ENCODE measurements at regions not wholly inside any gene's neighbourhood (a gene's known extent, or its start where the extent isn't known, plus 50 kb on each side); places are given as distances from the start of the nearest gene placed in this dataset.

DNA sequence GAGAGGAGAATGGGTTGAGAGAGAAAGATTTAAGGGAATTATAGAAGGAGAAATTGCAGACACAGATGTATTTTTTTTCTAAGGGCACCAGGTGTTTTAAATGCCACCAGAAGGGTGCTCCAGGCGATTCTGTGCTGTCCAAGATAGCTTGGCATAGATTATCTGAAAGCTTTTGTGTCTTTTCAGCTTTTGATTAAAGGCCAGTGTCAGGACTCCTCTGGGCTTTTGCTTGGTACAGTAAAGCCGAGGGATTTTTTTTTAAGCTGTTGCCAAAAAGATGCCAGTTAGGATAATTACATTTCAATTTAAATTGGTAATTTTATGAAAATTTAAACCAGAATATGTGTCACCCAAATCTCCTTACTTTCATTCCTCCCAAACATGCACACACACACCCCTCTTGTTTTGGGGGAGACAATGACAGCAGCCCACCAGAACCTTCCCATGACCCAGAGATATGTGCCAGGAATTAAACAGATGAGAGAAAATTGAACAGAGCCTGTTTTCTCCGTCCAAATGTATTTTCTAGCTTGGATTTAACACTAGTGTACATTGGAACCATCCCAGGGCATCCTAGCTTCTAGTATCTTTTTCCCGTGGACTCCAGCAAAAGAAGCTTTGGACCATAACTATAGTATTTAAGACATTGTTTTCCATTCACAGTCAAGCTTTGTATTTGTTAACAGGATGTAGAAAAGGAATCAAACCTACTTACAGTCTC, 670.7 kb upstream of the CXADR start:
- Histone ChIP-seq H3K4me1 (peaks cover 10% of the 10 kb centered on the region), H3K4me3 (ENCODE audit: low read depth, low read length) (no peak overlapping the region), H3K27me3 (no peaks in the 10 kb centered on the region), H3K9me3 (no peaks in the 10 kb centered on the region), H3K36me3 (no peaks in the 10 kb centered on the region)
- TF ChIP-seq, protein P1, sequence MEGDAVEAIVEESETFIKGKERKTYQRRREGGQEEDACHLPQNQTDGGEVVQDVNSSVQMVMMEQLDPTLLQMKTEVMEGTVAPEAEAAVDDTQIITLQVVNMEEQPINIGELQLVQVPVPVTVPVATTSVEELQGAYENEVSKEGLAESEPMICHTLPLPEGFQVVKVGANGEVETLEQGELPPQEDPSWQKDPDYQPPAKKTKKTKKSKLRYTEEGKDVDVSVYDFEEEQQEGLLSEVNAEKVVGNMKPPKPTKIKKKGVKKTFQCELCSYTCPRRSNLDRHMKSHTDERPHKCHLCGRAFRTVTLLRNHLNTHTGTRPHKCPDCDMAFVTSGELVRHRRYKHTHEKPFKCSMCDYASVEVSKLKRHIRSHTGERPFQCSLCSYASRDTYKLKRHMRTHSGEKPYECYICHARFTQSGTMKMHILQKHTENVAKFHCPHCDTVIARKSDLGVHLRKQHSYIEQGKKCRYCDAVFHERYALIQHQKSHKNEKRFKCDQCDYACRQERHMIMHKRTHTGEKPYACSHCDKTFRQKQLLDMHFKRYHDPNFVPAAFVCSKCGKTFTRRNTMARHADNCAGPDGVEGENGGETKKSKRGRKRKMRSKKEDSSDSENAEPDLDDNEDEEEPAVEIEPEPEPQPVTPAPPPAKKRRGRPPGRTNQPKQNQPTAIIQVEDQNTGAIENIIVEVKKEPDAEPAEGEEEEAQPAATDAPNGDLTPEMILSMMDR (IDR thresholded peaks at IDR 0.05; ENCODE audit: low read depth, low read length), result no peak
- peak; percentile 14 for DNase-seq

DNA sequence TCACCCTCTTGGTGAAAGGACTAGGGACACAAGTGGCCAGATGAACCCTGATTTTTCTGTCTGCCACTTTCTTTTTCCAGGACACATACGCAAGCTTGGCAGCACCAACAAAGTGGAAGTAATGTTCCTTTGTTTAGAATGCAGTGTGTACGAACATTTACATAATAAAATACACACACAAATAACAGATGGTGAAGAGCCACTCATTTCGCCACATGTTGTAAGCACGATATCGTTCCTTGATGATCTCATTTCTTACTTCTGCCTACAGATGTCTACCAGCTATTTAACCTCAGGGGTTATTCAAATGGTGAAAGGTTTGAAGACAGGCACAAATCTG, 670.2 kb upstream of the CXADR start:
- Histone ChIP-seq H3K4me3 (ENCODE audit: low read depth, low read length) (no peak overlapping the region), H3K9me3 (no peaks in the 10 kb centered on the region), H3K4me1 (peaks cover 10% of the 10 kb centered on the region), H3K27me3 (no peaks in the 10 kb centered on the region), H3K36me3 (no peaks in the 10 kb centered on the region)
- no peak for DNase-seq
- TF ChIP-seq, protein P1 (IDR thresholded peaks at IDR 0.05; ENCODE audit: low read depth, low read length), result no peak

DNA sequence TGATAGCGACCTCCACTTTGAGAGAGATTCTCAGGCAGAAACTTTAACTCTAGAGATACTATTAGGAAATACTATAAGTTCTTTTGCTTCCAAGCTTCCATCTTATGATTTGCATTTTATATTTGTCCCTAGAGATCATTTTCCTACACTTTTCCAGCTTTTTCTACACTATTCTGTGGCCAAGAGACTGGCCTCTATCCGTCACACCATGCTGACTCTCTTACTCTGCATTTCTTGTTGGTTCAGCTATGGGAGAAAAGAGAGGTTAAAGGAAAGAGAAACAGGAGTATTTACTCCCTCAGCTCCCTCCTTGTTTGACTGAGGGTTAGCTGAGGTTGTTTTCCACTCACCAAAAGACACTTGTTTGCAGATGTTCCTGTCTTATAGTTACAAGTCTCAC, 665.6 kb upstream of the CXADR start:
- DNase-seq, result no peak
- TF ChIP-seq, protein P1 (IDR thresholded peaks at IDR 0.05; ENCODE audit: low read depth, low read length), result no peak
- no peaks in the 10 kb centered on the region for H3K27me3 ChIP-seq

DNA sequence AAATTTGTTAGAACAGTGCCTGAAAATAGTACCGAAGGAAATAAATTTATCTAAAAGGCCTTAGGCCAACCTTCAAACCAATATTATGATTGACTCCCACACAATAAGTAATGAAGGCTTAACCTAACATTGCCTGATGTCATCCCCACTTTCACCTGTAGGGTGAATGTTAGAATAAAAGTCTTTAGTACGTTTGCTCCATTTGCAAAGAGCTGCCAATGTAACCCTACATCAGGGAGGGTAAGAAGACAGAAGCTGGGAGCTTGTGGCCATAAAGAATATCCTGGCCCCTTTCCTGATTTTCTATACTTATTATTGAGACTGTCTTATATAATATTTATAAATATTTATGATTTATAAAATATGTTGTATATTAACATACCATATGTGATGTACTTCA, 661.8 kb upstream of the CXADR start:
- Histone ChIP-seq H3K4me1 (no peaks in the 10 kb centered on the region), H3K9me3 (no peaks in the 10 kb centered on the region), H3K4me3 (ENCODE audit: low read depth, low read length) (no peak overlapping the region), H3K27me3 (no peaks in the 10 kb centered on the region), H3K36me3 (no peaks in the 10 kb centered on the region)
- TF ChIP-seq, protein P1 (IDR thresholded peaks at IDR 0.05; ENCODE audit: low read depth, low read length), result peak; percentile 37
- no peak for DNase-seq

More for the DNA sequence above, 665.6 kb upstream of the CXADR start:
- Histone ChIP-seq H3K4me3 (ENCODE audit: low read depth, low read length) (no peak overlapping the region), H3K36me3 (no peaks in the 10 kb centered on the region), H3K4me1 (peaks cover 6% of the 10 kb centered on the region), H3K9me3 (no peaks in the 10 kb centered on the region)

DNA sequence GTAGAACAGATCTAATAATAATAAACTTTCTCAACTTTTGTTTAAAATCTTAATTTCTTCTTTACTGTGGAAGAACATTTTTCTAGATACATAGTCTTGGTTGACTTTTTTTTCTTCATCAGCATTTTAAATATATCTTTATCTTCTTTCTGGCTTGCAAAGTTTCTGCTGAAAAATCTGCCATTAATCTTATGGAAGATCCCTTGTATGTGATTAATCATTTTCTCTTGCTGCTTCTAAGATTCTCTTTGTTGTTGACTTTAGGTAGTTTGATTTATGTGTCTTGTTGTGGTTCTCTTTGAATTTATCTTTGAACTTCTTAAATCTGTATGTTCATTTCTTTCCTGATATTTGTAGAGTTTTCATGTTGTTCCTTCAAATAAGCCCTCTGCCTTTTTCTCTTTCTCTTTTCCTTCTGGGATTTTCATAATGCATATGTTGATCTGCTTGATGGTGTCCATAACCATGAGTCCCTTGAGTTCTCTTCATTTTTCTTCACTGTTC, 657.6 kb upstream of the CXADR start:
- Histone ChIP-seq H3K27me3 (no peaks in the 10 kb centered on the region), H3K36me3 (no peaks in the 10 kb centered on the region), H3K4me1 (no peaks in the 10 kb centered on the region), H3K9me3 (no peaks in the 10 kb centered on the region), H3K4me3 (ENCODE audit: low read depth, low read length) (no peak overlapping the region)
- no peak for DNase-seq
- TF ChIP-seq, protein P1 (IDR thresholded peaks at IDR 0.05; ENCODE audit: low read depth, low read length), result no peak

DNA sequence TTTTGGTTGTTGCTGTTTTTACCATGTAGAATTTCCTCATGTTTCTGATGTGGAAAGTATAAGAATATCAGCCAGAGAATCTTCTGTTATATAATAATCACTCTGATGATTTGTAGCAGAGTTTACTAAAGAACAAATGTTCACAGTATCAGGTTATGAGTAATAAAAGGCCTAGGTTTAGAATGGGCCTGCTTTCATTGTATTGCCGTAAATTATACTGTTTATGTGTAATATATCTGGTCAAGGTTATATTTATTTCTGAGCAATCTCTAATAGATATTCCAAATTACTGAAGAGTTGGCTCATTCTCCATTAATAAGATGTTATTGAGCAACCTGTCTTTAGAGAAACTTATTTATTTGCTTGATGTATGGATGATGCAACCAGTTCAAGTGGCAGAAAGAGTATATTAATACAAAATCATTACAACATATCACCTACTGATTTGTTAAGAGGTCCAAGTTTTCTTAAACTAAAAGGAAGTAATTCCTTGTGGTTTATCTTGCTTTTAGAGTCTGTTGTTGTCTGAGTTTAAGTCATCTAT, 649.4 kb upstream of the CXADR start:
- H3K4me3 ChIP-seq (ENCODE audit: low read depth, low read length), result no peak overlapping the region
- no peaks in the 10 kb centered on the region for H3K9me3 ChIP-seq
- no peak for DNase-seq
- H3K27me3 ChIP-seq, result no peaks in the 10 kb centered on the region
- H3K4me1 ChIP-seq, result no peaks in the 10 kb centered on the region
- H3K36me3 ChIP-seq, result no peaks in the 10 kb centered on the region
- TF ChIP-seq, protein P1 (IDR thresholded peaks at IDR 0.05; ENCODE audit: low read depth, low read length), result no peak
